ENCODE measurements at regions not wholly inside any gene's neighbourhood (a gene's known extent, or its start where the extent isn't known, plus 50 kb on each side); places are given as distances from the start of the nearest gene placed in this dataset.

DNA sequence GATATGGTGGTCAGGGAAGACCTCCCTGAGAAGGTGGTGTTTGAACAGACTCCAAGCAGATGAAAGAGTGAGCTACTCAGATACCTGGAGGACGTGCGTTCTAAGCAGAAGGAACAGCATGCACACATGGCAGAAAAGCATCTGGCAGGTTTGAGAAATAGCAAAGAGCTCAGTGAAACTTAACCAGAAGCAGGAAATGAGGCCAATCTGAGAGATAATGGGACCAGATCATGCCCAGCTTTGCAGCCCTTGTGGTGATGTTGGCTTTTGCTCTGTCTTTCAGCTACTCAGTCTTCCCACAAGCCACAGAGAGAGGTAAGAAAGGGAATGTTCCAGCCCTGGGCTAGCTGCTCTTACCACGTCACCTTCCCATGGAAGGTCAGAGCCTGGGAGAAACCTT is 176.3 kb upstream of the GSC start:
- TF ChIP-seq, protein P1, sequence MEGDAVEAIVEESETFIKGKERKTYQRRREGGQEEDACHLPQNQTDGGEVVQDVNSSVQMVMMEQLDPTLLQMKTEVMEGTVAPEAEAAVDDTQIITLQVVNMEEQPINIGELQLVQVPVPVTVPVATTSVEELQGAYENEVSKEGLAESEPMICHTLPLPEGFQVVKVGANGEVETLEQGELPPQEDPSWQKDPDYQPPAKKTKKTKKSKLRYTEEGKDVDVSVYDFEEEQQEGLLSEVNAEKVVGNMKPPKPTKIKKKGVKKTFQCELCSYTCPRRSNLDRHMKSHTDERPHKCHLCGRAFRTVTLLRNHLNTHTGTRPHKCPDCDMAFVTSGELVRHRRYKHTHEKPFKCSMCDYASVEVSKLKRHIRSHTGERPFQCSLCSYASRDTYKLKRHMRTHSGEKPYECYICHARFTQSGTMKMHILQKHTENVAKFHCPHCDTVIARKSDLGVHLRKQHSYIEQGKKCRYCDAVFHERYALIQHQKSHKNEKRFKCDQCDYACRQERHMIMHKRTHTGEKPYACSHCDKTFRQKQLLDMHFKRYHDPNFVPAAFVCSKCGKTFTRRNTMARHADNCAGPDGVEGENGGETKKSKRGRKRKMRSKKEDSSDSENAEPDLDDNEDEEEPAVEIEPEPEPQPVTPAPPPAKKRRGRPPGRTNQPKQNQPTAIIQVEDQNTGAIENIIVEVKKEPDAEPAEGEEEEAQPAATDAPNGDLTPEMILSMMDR (IDR thresholded peaks at IDR 0.05): no peak
- TF ChIP-seq POLR2AphosphoS5 (IDR thresholded peaks at IDR 0.05; ENCODE audit: low read depth, low read length): no peak
- TF ChIP-seq, protein P2, sequence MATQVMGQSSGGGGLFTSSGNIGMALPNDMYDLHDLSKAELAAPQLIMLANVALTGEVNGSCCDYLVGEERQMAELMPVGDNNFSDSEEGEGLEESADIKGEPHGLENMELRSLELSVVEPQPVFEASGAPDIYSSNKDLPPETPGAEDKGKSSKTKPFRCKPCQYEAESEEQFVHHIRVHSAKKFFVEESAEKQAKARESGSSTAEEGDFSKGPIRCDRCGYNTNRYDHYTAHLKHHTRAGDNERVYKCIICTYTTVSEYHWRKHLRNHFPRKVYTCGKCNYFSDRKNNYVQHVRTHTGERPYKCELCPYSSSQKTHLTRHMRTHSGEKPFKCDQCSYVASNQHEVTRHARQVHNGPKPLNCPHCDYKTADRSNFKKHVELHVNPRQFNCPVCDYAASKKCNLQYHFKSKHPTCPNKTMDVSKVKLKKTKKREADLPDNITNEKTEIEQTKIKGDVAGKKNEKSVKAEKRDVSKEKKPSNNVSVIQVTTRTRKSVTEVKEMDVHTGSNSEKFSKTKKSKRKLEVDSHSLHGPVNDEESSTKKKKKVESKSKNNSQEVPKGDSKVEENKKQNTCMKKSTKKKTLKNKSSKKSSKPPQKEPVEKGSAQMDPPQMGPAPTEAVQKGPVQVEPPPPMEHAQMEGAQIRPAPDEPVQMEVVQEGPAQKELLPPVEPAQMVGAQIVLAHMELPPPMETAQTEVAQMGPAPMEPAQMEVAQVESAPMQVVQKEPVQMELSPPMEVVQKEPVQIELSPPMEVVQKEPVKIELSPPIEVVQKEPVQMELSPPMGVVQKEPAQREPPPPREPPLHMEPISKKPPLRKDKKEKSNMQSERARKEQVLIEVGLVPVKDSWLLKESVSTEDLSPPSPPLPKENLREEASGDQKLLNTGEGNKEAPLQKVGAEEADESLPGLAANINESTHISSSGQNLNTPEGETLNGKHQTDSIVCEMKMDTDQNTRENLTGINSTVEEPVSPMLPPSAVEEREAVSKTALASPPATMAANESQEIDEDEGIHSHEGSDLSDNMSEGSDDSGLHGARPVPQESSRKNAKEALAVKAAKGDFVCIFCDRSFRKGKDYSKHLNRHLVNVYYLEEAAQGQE (IDR thresholded peaks at IDR 0.05; ENCODE audit: insufficient read depth in 1 of 2, low read depth in 2 of 2, low read length in 1 of 2): no peak
